GM13976 (cell line): ENCODE measurements at regions not wholly inside any gene's neighbourhood (a gene's known extent, or its start where the extent isn't known, plus 50 kb on each side); places are given as distances from the start of the nearest gene placed in this dataset.

Experiments
- DNase-seq: peaks from one replicate; pipeline ENCODE4 v3.0.0; 2012; ENCODE audit warnings: low spot score
- in situ Hi-C: fragments of 300-500 bp; cut with MboI; formaldehyde crosslinking; loops from one replicate; pipeline ENCODE4 v1.12.0; 2022; ENCODE audit warnings: low sequenced_read_pairs, mixed read lengths, inconsistent platforms; ENCODE audit not compliant: unreplicated experiment
- TF ChIP-seq, protein P1 (sequence below): IDR thresholded peaks from 2 replicates; pipeline ENCODE4 v1.5.1; 2012; ENCODE audit warnings: borderline replicate concordance, mild to moderate bottlenecking; ENCODE audit not compliant: insufficient read depth; ENCODE audit errors: extremely low read depth, missing control alignments, control extremely low read depth

DNA sequence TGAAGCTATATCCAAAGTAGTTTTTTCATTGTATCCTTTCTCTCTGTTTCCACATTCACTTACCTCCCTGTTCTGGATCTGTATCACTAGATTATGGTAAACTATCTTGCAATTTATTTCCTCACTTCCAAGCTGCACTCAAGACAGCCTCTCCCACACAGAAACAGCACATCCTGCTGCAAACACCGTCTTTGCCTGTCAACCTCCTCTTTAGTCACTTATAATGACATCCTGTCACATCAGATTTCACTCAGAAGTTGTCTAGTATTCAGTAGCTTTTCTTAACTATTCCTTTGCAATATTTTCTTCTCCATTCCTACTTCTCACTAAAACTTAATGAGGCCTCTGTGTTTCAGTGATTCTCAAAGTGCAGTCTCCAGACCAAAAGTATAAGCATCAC is 490.8 kb downstream of the IGSF11 start:
- TF ChIP-seq, protein P1, sequence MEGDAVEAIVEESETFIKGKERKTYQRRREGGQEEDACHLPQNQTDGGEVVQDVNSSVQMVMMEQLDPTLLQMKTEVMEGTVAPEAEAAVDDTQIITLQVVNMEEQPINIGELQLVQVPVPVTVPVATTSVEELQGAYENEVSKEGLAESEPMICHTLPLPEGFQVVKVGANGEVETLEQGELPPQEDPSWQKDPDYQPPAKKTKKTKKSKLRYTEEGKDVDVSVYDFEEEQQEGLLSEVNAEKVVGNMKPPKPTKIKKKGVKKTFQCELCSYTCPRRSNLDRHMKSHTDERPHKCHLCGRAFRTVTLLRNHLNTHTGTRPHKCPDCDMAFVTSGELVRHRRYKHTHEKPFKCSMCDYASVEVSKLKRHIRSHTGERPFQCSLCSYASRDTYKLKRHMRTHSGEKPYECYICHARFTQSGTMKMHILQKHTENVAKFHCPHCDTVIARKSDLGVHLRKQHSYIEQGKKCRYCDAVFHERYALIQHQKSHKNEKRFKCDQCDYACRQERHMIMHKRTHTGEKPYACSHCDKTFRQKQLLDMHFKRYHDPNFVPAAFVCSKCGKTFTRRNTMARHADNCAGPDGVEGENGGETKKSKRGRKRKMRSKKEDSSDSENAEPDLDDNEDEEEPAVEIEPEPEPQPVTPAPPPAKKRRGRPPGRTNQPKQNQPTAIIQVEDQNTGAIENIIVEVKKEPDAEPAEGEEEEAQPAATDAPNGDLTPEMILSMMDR = no peak
- DNase-seq = no peak
- in situ Hi-C loops = no loop called here

DNA sequence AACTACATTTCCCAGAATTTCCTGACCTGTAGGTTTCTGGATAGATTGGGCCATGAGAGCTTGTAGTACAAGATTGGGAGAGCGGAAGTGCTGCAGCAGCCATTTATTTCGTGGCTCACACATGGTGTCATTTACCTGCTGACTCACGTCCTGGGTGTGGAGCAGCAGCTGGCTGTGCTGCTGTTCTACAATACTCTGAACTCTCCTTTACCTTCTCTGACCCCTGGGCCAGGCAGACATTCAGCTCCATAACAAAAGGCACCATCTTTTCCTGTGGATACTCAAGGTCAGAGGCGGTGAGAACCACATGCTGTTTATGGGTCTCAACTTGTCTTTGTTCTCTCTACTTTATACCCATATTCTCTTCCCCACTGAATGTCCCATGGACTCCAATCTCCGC is 490.2 kb downstream of the IGSF11 start:
- TF ChIP-seq, protein P1 = no peak
- DNase-seq = no peak
- in situ Hi-C loops = no loop called here

- in situ Hi-C loops = no loop called here
- no peak for DNase-seq
- TF ChIP-seq, protein P1 = no peak
These were observed 486.2 kb downstream of the IGSF11 start for GRCh38 chr3:118548434-118548833.

GRCh38 chr3:118550122-118550521 is 484.5 kb downstream of the IGSF11 start:
- in situ Hi-C loops = no loop called here
- TF ChIP-seq, protein P1 = no peak
- DNase-seq = no peak

GRCh38 chr3:118550556-118550955 is 484.1 kb downstream of the IGSF11 start:
- in situ Hi-C loops = no loop called here
- DNase-seq = no peak
- TF ChIP-seq, protein P1 = no peak

DNA sequence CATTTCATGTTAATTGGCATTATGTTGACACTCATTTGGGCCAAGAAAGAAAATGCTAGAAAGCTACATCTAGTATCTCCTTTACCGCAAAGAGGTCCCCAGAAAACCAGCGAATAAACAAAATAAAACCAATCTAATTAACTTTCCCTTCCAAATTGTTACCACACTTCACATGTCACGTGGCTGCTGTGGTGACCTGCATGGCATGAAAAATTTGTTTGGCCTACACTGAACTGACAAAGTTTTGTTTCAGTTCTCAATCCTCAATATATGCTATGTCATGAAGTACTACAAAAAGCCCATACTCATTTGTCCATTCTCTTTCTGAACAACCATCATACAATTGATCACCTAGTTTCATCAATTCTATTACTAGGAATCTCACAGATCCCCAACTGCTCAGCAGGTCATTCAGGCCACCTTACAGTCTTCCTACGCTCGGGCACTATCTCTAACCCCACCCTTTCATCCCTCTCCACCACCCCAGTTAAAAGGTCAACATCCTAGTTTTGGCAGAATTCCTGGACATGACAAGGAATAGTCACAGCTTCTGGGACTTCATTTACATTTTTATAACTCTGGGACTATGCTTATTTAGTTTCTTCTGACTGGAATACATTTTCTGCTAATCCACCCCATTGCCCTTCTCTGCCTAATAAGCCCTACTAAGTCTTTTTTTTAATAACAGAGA is 480.4 kb downstream of the IGSF11 start:
- in situ Hi-C loops = no loop called here
- TF ChIP-seq, protein P1 = no peak
- DNase-seq = no peak

- TF ChIP-seq, protein P1 = no peak
- DNase-seq = no peak
- in situ Hi-C loops = no loop called here
These were observed 477.7 kb downstream of the IGSF11 start for GRCh38 chr3:118556983-118557382.
